Gastroesophageal sphincter (tissue), 4 donors: ENCODE measurements at regions not wholly inside any gene's neighbourhood (a gene's known extent, or its start where the extent isn't known, plus 50 kb on each side); places are given as distances from the start of the nearest gene placed in this dataset.

Experiments used
- ATAC-seq: fragments of 150-250 bp; one replicate; pipeline ENCODE4 v1.9.1; 2016; ENCODE audit warnings: mild to moderate bottlenecking, moderate library complexity
- H3K27ac ChIP-seq, 4 donors: fragments of 200-600 bp; sonication (generic) in 3 of 4; 1 replicate in 3 of 4; 2 replicates in 1 of 4; pipeline ENCODE4 v1.5.1; 2016 to 2019
- H3K27me3 ChIP-seq: fragments of 200-600 bp; sonication (generic); one replicate; pipeline ENCODE4 v1.5.1; 2019
- H3K36me3 ChIP-seq, 2 donors: fragments of 200-600 bp; sonication (generic); one replicate each; pipeline ENCODE4 v1.5.1; 2019; ENCODE audit warnings: control low read depth in 1 of 2
- H3K4me1 ChIP-seq, 3 donors: fragments of 200-600 bp; sonication (generic); 1 replicate in 2 of 3; 2 replicates in 1 of 3; pipeline ENCODE4 v1.5.1; 2016 to 2019; ENCODE audit warnings: control low read depth in 2 of 3
- H3K4me3 ChIP-seq, 2 donors: fragments of 200-600 bp; sonication (generic); one replicate each; pipeline ENCODE4 v1.5.1; 2019; ENCODE audit warnings: mild to moderate bottlenecking in 1 of 2, moderate library complexity in 1 of 2
- H3K9me3 ChIP-seq, 3 donors: fragments of 200-600 bp; sonication (generic); one replicate each; pipeline ENCODE4 v1.5.1; 2017 to 2019; ENCODE audit warnings: control low read depth in 2 of 3
- CTCF ChIP-seq, 4 experiments: fragments of 200-600 bp in 2 of 4; fragments of 450-650 bp in 2 of 4; sonication (generic) in 1 of 4; IDR thresholded peaks; one replicate each; pipeline ENCODE4 v1.5.1; 2017 to 2019; ENCODE audit warnings: antibody characterized with exemption in 4 of 4, mild to moderate bottlenecking in 2 of 4, moderate library complexity in 2 of 4
- EP300 ChIP-seq: sonication (generic); formaldehyde crosslinking; IDR thresholded peaks from one replicate; pipeline ENCODE4 v1.6.1; 2017; ENCODE audit warnings: antibody characterized with exemption, mild to moderate bottlenecking
- POLR2A ChIP-seq, 2 donors: fragments of 450-650 bp; IDR thresholded peaks; one replicate each; pipeline ENCODE4 v1.6.1; 2017; ENCODE audit warnings: antibody characterized with exemption in 2 of 2, mild to moderate bottlenecking in 2 of 2, moderate library complexity in 1 of 2
- POLR2AphosphoS5 ChIP-seq: sonication (generic); formaldehyde crosslinking; IDR thresholded peaks from one replicate; pipeline ENCODE4 v1.6.1; 2017; ENCODE audit warnings: antibody characterized with exemption
- WGBS, 2 donors: methylation state at CpG; one replicate each; pipeline ENCODE4 v1.1.5; 2018; ENCODE audit warnings: low coverage in 1 of 2; 5-methylcytosine and 5-hydroxymethylcytosine counted together

- H3K27me3 ChIP-seq = no peaks in the 10 kb centered on the region
- no peaks in the 10 kb centered on the region for H3K4me1 ChIP-seq
These were observed 610.0 kb downstream of the MAT2B start for GRCh38 chr5:164115420-164115819.

GRCh38 chr5:164119806-164120447 is 614.5 kb downstream of the MAT2B start:
- Histone ChIP-seq H3K27me3 (no peaks in the 10 kb centered on the region), H3K27ac (no peak overlapping the region), H3K9me3 (peaks cover 0 to 11% (median 0%) of the 10 kb centered on the region in 3 donors), H3K4me1 (no peaks in the 10 kb centered on the region), H3K4me3 (no peak overlapping the region), H3K36me3 (no peaks in the 10 kb centered on the region)
- TF ChIP-seq CTCF (IDR thresholded peaks at IDR 0.05) (no peak), EP300 (no peak), POLR2AphosphoS5 (no peak), POLR2A (IDR thresholded peaks at IDR 0.05) (no peak)
- WGBS, 2 donors = 69 to 85% methylated on average over 4 to 5 of the region's 7 CpGs
- ATAC-seq = no peak

More at GRCh38 chr5:164115420-164115819, 610.0 kb downstream of the MAT2B start:
- TF ChIP-seq POLR2A (IDR thresholded peaks at IDR 0.05) = no peak
- no peak for TF ChIP-seq CTCF (IDR thresholded peaks at IDR 0.05)
- no peak for TF ChIP-seq POLR2AphosphoS5
- TF ChIP-seq EP300 = no peak
- 40 to 66% methylated on average over 1 to 2 of the region's 2 CpGs for WGBS, 2 donors
- H3K27ac ChIP-seq = no peak overlapping the region
- no peaks in the 10 kb centered on the region for H3K36me3 ChIP-seq
- no peak for ATAC-seq
- H3K9me3 ChIP-seq = peaks cover 0 to 11% (median 0%) of the 10 kb centered on the region in 3 donors
- H3K4me3 ChIP-seq = no peak overlapping the region

- 80 to 85% methylated on average over 2 of the region's 2 CpGs for WGBS, 2 donors
- no peak for ATAC-seq
- no peak overlapping the region for H3K27ac ChIP-seq
- H3K4me1 ChIP-seq = no peaks in the 10 kb centered on the region
- H3K4me3 ChIP-seq = no peak overlapping the region
- no peaks in the 10 kb centered on the region for H3K36me3 ChIP-seq
- TF ChIP-seq CTCF (IDR thresholded peaks at IDR 0.05) = no peak
- TF ChIP-seq POLR2AphosphoS5 = no peak
- no peak for TF ChIP-seq POLR2A (IDR thresholded peaks at IDR 0.05)
- TF ChIP-seq EP300 = no peak
- H3K27me3 ChIP-seq = no peaks in the 10 kb centered on the region
- peaks cover 0 to 24% (median 0%) of the 10 kb centered on the region in 3 donors for H3K9me3 ChIP-seq
These were observed 622.1 kb downstream of the MAT2B start for GRCh38 chr5:164127527-164127926.

- TF ChIP-seq EP300 = no peak
- no peak for TF ChIP-seq POLR2A (IDR thresholded peaks at IDR 0.05)
- TF ChIP-seq CTCF (IDR thresholded peaks at IDR 0.05) = no peak
- TF ChIP-seq POLR2AphosphoS5 = no peak
- no peak for ATAC-seq
- H3K4me1 ChIP-seq = no peaks in the 10 kb centered on the region
- H3K4me3 ChIP-seq = no peak overlapping the region
- H3K36me3 ChIP-seq = no peaks in the 10 kb centered on the region
- WGBS, 2 donors = no CpG with 5 or more reads among the region's 2 CpGs
- no peaks in the 10 kb centered on the region for H3K27me3 ChIP-seq
- H3K27ac ChIP-seq = no peak overlapping the region
- H3K9me3 ChIP-seq = peaks cover 0 to 18% (median 0%) of the 10 kb centered on the region in 3 donors
These were observed 626.9 kb downstream of the MAT2B start for GRCh38 chr5:164132358-164132757.

GRCh38 chr5:164137095-164137494 is 631.7 kb downstream of the MAT2B start:
- Histone ChIP-seq H3K27ac (no peak overlapping the region), H3K4me1 (no peaks in the 10 kb centered on the region), H3K36me3 (no peaks in the 10 kb centered on the region), H3K4me3 (no peak overlapping the region), H3K27me3 (no peaks in the 10 kb centered on the region), H3K9me3 (peaks cover 0 to 8% (median 0%) of the 10 kb centered on the region in 3 donors)
- WGBS, 2 donors = 90 to 100% methylated on average over 2 to 3 of the region's 8 CpGs
- TF ChIP-seq EP300 = no peak
- no peak for TF ChIP-seq POLR2A (IDR thresholded peaks at IDR 0.05)
- no peak for TF ChIP-seq POLR2AphosphoS5
- no peak for TF ChIP-seq CTCF (IDR thresholded peaks at IDR 0.05)
- no peak for ATAC-seq
